Osteocyte (in vitro differentiated cells): ENCODE measurements at regions not wholly inside any gene's neighbourhood (a gene's known extent, or its start where the extent isn't known, plus 50 kb on each side); places are given as distances from the start of the nearest gene placed in this dataset.
A peak's percentile ranks its signal among the peaks of the same experiment; 100 is the strongest.

Experiments used
- DNase-seq: peaks from one replicate; pipeline ENCODE4 v3.0.0; 2021; ENCODE audit warnings: mixed read lengths; ENCODE audit not compliant: unreplicated experiment; ENCODE audit errors: extremely low spot score
- H3K27ac Mint-ChIP-seq: one replicate; pipeline ENCODE4 v1.8.0; 2021; ENCODE audit warnings: mild to moderate bottlenecking, mixed read lengths; ENCODE audit not compliant: unreplicated experiment
- H3K27me3 Mint-ChIP-seq: one replicate; pipeline ENCODE4 v1.8.0; 2021; ENCODE audit warnings: mixed read lengths; ENCODE audit not compliant: unreplicated experiment
- H3K36me3 Mint-ChIP-seq: one replicate; pipeline ENCODE4 v1.8.0; 2021; ENCODE audit warnings: mixed read lengths; ENCODE audit not compliant: unreplicated experiment
- H3K4me1 Mint-ChIP-seq: one replicate; pipeline ENCODE4 v1.8.0; 2021; ENCODE audit warnings: mixed read lengths; ENCODE audit not compliant: unreplicated experiment
- H3K4me3 Mint-ChIP-seq: one replicate; pipeline ENCODE4 v1.8.0; 2021; ENCODE audit warnings: mild to moderate bottlenecking, moderate library complexity, mixed read lengths; ENCODE audit not compliant: unreplicated experiment
- H3K9me3 Mint-ChIP-seq: one replicate; pipeline ENCODE4 v1.8.0; 2021; ENCODE audit warnings: mixed read lengths; ENCODE audit not compliant: unreplicated experiment
- TF ChIP-seq, protein P1 (sequence below): fragments of 200-600 bp; sonication (generic); IDR thresholded peaks from 2 replicates; pipeline ENCODE4 v1.5.0; 2021; ENCODE audit warnings: antibody characterized with exemption, mild to moderate bottlenecking, moderate library complexity

- Mint-ChIP-seq H3K9me3 (peaks cover 13% of the 10 kb centered on the region), H3K27ac (no peak overlapping the region), H3K27me3 (peaks cover 3% of the 10 kb centered on the region), H3K4me3 (no peak overlapping the region), H3K4me1 (no peaks in the 10 kb centered on the region), H3K36me3 (no peaks in the 10 kb centered on the region)
- TF ChIP-seq, protein P1, sequence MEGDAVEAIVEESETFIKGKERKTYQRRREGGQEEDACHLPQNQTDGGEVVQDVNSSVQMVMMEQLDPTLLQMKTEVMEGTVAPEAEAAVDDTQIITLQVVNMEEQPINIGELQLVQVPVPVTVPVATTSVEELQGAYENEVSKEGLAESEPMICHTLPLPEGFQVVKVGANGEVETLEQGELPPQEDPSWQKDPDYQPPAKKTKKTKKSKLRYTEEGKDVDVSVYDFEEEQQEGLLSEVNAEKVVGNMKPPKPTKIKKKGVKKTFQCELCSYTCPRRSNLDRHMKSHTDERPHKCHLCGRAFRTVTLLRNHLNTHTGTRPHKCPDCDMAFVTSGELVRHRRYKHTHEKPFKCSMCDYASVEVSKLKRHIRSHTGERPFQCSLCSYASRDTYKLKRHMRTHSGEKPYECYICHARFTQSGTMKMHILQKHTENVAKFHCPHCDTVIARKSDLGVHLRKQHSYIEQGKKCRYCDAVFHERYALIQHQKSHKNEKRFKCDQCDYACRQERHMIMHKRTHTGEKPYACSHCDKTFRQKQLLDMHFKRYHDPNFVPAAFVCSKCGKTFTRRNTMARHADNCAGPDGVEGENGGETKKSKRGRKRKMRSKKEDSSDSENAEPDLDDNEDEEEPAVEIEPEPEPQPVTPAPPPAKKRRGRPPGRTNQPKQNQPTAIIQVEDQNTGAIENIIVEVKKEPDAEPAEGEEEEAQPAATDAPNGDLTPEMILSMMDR: peak; percentile 21
- DNase-seq: no peak
Measured at GRCh38 chr4:29927895-29928294, 792.3 kb upstream of the PCDH7 start.

DNA sequence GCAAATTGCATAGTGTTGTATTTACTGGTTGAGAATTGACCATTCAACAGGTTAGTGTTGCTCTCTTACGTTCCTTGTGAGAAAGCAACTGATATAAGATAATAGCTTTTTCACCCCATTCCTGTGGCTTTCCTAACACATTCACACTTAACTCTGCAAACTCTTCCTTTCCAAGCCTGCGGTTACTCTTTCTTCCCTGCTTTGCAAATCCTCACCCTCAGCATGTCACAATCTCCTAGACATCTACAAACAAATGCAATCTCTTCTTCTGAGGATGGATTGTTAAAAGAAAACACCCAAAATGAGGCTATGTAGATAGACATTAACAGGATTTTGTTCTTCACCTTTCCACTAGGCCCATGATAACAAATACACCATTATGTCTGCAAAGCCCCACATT lies 771.7 kb upstream of the PCDH7 start:
- Mint-ChIP-seq H3K4me3 (no peak overlapping the region), H3K4me1 (no peaks in the 10 kb centered on the region), H3K27ac (no peak overlapping the region), H3K36me3 (no peaks in the 10 kb centered on the region), H3K9me3 (peaks cover 3% of the 10 kb centered on the region), H3K27me3 (no peaks in the 10 kb centered on the region)
- DNase-seq: no peak
- TF ChIP-seq, protein P1: no peak

GRCh38 chr4:29948858-29949257 lies 771.3 kb upstream of the PCDH7 start:
- H3K27me3 Mint-ChIP-seq: no peaks in the 10 kb centered on the region
- H3K36me3 Mint-ChIP-seq: no peaks in the 10 kb centered on the region
- DNase-seq: no peak
- no peak overlapping the region for H3K4me3 Mint-ChIP-seq
- H3K9me3 Mint-ChIP-seq: peaks cover 3% of the 10 kb centered on the region
- H3K4me1 Mint-ChIP-seq: no peaks in the 10 kb centered on the region
- TF ChIP-seq, protein P1: no peak
- H3K27ac Mint-ChIP-seq: no peak overlapping the region

DNA sequence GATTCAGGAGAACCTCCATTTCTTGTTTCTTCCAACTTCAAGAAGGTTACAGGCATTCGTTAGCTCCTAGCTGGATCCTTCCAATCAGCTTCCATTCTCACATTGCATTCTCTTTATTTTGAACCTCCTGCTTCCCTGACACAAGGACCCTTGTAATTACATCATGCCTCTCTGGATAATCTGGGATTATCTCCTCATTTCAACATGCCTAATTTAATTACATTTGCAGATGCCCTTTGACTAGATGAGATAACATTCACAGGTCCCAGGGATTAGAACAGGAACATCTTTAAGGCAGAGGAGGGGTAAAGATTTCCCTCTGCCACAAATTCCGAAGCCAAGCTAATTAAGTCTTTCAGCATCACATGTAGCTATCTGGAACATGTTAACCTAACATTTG lies 753.8 kb upstream of the PCDH7 start:
- no peaks in the 10 kb centered on the region for H3K9me3 Mint-ChIP-seq
- H3K36me3 Mint-ChIP-seq: no peaks in the 10 kb centered on the region
- H3K4me3 Mint-ChIP-seq: no peak overlapping the region
- TF ChIP-seq, protein P1: no peak
- peaks cover 2% of the 10 kb centered on the region for H3K4me1 Mint-ChIP-seq
- DNase-seq: no peak
- no peaks in the 10 kb centered on the region for H3K27me3 Mint-ChIP-seq
- H3K27ac Mint-ChIP-seq: no peak overlapping the region

- no peak overlapping the region for H3K4me3 Mint-ChIP-seq
- DNase-seq: no peak
- H3K9me3 Mint-ChIP-seq: no peaks in the 10 kb centered on the region
- TF ChIP-seq, protein P1: peak; percentile 63
- H3K27me3 Mint-ChIP-seq: no peaks in the 10 kb centered on the region
- H3K27ac Mint-ChIP-seq: no peak overlapping the region
- no peaks in the 10 kb centered on the region for H3K36me3 Mint-ChIP-seq
- H3K4me1 Mint-ChIP-seq: peaks cover 2% of the 10 kb centered on the region
Measured at GRCh38 chr4:29970626-29971025, 749.5 kb upstream of the PCDH7 start.
